Caki2 (cell line): ENCODE measurements at regions not wholly inside any gene's neighbourhood (a gene's known extent, or its start where the extent isn't known, plus 50 kb on each side); places are given as distances from the start of the nearest gene placed in this dataset.

Source experiments
- DNase-seq: peaks from one replicate; pipeline ENCODE4 v3.0.0-alpha.2; 2015; ENCODE audit warnings: low read depth
- in situ Hi-C: cut with HindIII; loops from 2 replicates; pipeline ENCODE4 v1.10.0; 2016; ENCODE audit warnings: low sequenced_read_pairs, low pct_unique_long_range_greater_than_20kb, mixed read lengths

DNA sequence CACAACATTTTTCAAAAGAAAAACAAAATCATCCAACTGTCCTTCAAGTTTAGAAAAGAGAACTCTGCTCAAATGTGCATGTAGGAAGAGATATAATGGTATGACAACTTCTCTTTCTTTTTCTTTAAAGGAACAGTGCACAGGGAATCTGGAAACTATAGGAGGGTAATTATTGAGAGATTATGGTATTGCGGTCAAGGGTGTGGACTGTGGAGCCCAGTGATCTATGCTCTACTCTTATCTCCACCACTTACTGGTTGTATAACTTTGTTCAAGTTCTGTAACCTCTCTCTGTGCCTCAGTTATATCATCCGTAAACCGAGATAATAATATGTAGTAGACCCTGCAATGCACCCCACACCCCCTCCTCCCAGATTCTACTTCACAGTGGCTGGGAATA, 69.8 kb upstream of the PCGF5 start:
- no peak for DNase-seq
- in situ Hi-C loops, result no loop called here

DNA sequence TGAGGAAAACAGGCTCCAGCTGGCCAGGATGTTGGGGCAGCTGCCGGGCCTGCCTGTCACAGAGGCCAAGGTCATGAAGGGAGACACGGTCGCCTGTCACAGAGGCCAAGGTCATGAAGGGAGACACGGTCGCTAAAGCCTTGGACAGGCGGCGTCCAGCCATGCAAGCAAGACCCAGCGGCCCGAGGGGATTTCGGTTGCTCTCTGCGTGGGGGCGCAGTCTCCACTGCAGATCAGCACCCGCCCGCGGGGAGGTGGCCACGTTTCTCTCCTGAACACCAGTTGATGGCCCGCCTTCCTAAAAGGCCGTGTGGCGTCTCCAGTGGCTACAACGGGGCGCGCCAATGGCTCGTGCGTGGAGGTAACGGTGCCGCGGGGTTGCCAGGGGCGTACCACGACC, 67.0 kb upstream of the PCGF5 start:
- in situ Hi-C loops, result no loop called here
- DNase-seq, result no peak

DNA sequence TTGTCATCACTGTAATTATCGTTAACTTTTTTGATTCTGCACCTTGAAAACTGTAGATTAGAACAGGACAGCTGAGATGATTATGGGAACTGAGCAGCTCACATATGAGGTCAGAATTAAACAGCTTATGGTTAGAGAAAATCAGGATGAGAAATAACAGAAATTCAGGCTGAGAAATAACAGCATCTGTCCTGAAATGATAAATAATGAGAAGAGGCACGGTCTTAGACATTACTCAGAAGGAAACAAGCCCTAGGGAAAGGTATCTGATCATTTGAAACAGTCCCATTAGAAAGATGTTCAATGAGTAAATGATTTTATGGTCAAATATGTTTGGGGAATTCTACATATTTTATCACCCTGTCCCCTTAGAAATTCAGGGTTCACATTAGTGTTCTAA, 65.6 kb upstream of the PCGF5 start:
- in situ Hi-C loops, result no loop called here
- DNase-seq, result no peak

DNA sequence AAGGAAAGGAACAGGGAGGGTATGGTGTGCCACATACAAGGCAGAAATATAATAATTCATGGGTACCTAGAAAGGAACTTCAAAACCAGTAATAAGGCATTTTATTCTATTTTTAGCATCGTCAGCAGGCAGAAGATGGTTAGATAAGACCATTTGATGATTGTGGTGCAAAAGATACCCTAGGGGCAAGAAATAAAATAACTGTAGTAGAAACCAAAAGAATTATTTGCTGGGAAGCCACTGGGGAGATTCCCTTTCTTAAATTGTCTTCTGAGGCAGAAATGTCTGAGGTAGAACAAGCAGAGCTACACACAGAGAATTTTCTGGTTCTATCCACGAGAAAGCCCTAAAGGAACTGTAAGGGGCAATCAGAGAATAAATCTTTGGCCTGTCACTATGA, 64.3 kb upstream of the PCGF5 start:
- in situ Hi-C loops, result no loop called here

DNA sequence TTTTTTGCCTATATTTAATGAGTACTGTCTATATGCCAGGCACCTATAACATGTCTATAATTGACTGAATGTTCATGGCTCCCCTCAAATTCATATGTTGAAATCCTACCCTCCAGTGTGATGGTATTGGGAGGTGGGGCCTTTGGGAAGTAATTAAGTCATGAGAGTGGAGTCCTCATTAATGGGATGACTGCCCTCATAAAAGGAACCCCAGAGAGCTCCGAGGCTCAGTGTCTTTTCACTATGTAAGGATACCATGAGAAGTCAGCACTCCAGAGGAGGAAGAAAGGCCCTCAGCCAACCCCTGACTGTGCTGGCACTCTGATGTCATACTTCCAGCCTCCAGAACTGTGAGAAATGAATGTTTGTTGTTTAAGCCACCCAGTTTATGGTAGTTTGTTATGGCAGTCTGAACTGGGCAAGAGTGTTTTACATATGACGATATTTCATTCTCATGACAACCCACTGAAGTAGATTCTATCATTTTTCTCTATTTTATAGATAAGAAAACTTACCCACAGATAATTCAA, 61.1 kb upstream of the PCGF5 start:
- in situ Hi-C loops, result no loop called here
- no peak for DNase-seq

More for the DNA sequence above, 64.3 kb upstream of the PCGF5 start:
- DNase-seq, result no peak

DNA sequence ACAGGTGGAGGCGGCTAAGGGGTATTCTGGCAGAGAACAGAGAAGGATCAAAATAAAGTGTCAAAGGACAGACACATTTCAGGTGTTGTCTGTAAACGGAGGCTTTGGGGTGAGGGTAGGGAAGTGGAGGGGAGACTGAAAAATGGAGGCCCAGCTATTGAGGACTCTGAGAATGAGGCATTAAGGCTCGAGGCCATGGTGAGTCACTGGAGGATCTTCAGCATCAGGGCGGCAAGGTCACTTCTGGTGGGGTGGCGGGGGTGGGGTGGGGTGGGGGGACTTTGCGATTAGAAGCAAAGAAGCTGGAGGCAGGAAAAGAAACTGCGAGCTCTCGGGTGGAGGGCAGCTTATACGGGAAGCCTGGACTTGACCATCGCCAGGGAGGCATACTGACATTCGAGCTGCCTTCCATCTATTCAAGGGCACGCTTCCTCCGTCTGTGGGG, 58.4 kb upstream of the PCGF5 start:
- DNase-seq, result peak; percentile 4
- in situ Hi-C loops, result no loop called here

DNA sequence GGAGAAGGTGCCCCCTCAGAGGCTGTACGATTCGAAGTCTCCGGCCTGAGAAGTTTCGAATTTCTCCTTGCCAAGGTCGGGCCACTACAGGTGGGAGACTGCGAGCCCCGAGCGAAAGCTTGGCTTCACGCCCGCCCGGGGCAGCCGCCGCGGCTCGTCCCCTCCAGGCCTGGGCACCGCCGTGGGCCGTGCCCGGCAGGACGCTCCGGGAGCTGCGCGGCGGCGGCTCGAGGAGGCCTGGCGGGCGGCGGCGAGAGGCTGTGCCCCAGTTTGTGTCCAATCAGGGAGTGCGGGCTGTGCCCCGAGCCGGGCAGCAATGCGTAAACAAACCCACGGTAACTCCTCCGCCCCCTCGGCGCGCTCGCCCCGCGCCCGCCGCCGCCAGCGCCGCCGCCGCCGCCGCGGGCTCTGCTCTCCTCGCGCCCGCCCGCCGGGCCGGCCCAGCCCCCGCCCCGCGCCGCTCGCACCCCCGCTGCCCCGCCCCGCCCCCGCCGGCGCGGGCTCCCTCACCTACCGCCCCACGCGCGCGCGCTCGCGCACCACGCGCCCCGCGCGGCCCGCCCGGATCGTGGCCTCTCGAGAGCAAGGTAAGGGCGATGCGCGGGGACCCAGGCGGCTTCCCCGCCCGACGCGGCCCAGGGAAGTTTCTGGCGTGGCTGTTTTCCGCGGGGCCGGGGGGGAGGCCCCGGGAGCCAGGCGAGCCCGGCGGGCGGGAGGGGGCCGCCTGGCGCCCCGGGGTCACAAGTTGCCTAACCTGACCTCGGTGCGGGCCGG, 57.8 kb upstream of the PCGF5 start:
- in situ Hi-C loops, result no loop called here
- DNase-seq, result peak; percentile 62

DNA sequence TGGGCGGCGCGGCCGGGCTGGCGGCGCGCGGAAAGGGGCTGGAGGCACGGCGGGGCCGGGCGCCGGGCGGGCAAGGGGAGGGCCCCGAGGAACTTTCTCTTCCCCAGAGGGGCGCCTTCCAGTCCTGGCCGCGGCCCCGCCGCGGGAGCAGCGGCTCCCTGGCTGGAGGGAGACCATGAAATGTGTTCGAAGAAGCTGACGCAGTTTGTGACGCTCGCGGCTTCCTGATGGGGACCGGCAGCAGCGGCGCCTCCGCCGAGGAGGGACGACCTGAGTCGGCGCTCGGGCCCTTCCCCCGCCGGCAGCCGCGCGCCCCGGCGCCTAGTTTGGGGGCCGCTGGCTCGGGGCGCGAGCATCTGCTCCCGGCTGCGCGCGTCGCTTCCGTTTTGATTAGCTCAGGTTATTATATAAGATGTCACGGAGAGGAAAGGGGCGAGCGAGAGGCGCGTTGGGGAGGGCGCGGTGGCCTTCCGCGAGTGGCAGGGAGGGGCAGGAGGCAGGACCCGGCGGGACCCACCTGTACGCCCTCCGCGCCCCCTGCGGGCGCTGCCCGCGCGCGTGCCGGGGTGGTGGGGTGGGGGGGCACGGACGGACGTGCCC, 57.1 kb upstream of the PCGF5 start:
- peak; percentile 69 for DNase-seq
- in situ Hi-C loops, result no loop called here

DNA sequence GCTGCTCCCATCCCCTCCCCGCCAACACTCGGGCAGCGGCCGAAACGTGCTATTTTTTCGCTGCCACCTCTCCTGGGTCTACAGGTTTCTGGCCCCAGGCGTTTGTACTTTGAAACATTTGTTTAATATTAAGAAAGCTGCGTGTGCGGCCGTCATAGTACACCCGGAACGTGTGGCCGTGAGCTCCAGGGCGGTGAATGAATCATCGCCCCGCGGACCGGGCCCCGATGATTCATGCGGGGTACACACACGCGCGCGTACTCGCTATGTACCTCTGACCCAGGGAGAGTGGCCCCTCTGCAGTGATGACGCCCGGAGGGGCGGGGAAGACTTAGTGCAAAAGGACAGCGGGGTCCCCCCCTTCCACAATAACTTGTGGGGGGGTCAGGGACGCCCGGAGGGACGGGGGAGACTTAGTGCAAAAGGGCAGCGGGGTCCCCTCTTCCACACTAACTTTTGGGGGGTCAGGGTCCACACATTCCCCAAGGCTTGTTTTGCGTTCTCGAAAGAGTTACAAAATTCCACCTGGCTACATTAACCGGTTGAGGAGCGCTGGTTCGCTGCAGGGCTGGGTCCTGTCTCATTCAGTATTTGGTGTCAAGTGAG, 56.5 kb upstream of the PCGF5 start:
- peak; percentile 64 for DNase-seq
- in situ Hi-C loops, result no loop called here

DNA sequence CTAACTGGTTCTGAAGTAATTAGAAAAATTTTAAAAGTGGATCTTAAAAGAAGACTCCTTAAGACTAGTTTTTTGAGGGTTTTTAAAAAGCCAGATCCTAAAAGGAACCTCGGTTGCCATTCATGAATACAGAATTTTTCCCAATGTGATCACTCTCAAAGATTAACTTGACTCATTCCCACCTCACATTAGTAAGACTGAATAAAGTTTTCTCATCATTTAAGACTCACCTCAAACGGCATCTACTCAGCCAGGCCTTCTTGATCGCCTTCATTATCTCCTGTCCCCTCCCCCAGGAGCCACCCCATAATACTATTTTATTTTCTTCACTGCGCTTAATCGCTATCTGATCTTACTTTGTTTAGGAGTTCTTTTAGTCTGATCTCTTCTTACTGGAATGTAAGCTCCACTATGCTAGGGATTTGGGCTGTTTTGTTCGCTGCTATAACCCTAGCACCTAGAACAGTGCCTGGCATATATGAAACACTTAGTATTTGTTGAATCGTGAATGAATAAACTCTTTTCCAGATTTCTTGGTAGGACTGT, 55.9 kb upstream of the PCGF5 start:
- peak; percentile 2 for DNase-seq
- in situ Hi-C loops, result no loop called here

DNA sequence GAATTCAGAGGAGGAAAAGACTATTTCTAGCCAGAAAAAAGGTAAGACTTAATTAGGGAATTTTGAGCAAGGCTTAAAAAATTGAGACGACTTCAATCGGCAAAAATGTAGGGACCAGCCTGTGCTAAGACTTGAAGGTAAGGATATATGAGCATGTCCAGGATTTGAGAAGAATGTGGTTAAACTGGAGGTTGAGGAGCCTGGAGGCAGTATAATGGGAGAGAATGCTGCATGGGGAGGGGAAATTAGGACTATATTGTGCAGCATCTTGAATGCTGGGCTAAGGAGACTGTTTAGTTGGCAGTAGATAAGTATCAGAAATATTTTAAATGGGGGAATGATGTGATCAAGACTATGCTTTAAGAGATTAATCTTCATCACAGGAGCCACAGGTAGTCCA, 53.1 kb upstream of the PCGF5 start:
- in situ Hi-C loops, result no loop called here

DNA sequence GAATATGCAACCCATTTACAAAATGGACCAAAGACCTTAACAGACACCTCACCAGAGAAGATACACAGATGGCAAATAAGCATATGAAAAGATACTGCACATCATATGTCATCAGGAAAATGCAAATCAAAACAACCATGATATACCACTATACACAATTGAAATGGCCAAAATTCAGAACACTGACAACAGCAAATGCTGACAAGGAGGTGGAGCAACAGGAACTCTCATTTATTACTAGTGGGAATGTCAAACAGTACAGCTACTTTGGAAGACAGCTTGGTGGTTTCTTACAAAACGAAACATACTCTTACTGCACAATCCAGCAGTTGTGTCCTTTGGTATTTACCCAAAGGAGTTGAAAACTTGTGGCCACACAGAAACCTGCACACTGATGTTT, 50.0 kb upstream of the PCGF5 start:
- DNase-seq, result no peak
- in situ Hi-C loops, result no loop called here

More for the DNA sequence above, 53.1 kb upstream of the PCGF5 start:
- DNase-seq, result no peak
